Esophagus squamous epithelium (tissue), 5 donors: ENCODE measurements at regions not wholly inside any gene's neighbourhood (a gene's known extent, or its start where the extent isn't known, plus 50 kb on each side); places are given as distances from the start of the nearest gene placed in this dataset.

Experiments
- DNase-seq: peaks from one replicate; lab custom pipeline; 2025; lab: John Stamatoyannopoulos, UW
- H3K27ac ChIP-seq, 4 donors: fragments of 200-600 bp; sonication (generic); one replicate each; pipeline ENCODE4 v1.5.1; 2016 to 2019; ENCODE audit warnings: mild to moderate bottlenecking in 1 of 4
- H3K27me3 ChIP-seq, 4 donors: fragments of 200-600 bp; sonication (generic); 1 replicate in 3 of 4; 2 replicates in 1 of 4; pipeline versions ENCODE4 v1.5.1 to v1.6.0; 2017 to 2021; ENCODE audit warnings: antibody characterized with exemption in 1 of 4
- H3K36me3 ChIP-seq, 3 donors: fragments of 200-600 bp; sonication (generic); one replicate each; pipeline ENCODE4 v1.5.1; 2016 to 2019
- H3K4me1 ChIP-seq, 3 donors: fragments of 200-600 bp; sonication (generic); one replicate each; pipeline ENCODE4 v1.5.1; 2017 to 2019
- H3K4me3 ChIP-seq, 4 donors: fragments of 200-600 bp; sonication (generic); 1 replicate in 3 of 4; 2 replicates in 1 of 4; pipeline ENCODE4 v1.5.1; 2016 to 2019; ENCODE audit warnings: mild to moderate bottlenecking in 2 of 4, moderate library complexity in 1 of 4
- H3K9me3 ChIP-seq, 3 donors: fragments of 200-600 bp; sonication (generic); one replicate each; pipeline ENCODE4 v1.5.1; 2016 to 2019
- POLR2A ChIP-seq, 4 donors: fragments of 450-650 bp; IDR thresholded peaks; one replicate each; pipeline ENCODE4 v1.6.1; 2017; ENCODE audit warnings: antibody characterized with exemption in 4 of 4, mild to moderate bottlenecking in 4 of 4, moderate library complexity in 3 of 4
- WGBS, 2 donors: methylation state at CpG; one replicate each; pipeline ENCODE4 v1.1.5; 2018; 5-methylcytosine and 5-hydroxymethylcytosine counted together
- intact Hi-C: fragments of 100-400 bp; cut with DNase I; formaldehyde crosslinking; loops from one replicate; pipeline ENCODE4 v1.15.0; 2022
- TF ChIP-seq, protein P1 (sequence below), 6 experiments: fragments of 450-650 bp in 4 of 6; fragments of 200-600 bp in 2 of 6; sonication (generic) in 2 of 6; IDR thresholded peaks; one replicate each; pipeline ENCODE4 v1.5.1; 2016 to 2019; ENCODE audit warnings: antibody characterized with exemption in 6 of 6, mild to moderate bottlenecking in 4 of 6, moderate library complexity in 4 of 6
- donor health status: DM: yes; HTN: yes; CAD: no.

- Histone ChIP-seq H3K9me3 (peaks cover 0 to 4% (median 0%) of the 10 kb centered on the region in 3 donors), H3K4me3 (no peak overlapping the region), H3K36me3 (no peaks in the 10 kb centered on the region), H3K4me1 (peaks cover 0 to 11% (median 0%) of the 10 kb centered on the region in 3 donors), H3K27ac (no peak overlapping the region), H3K27me3 (no peaks in the 10 kb centered on the region)
- TF ChIP-seq POLR2A (IDR thresholded peaks at IDR 0.05) = no peak
- TF ChIP-seq, protein P1, sequence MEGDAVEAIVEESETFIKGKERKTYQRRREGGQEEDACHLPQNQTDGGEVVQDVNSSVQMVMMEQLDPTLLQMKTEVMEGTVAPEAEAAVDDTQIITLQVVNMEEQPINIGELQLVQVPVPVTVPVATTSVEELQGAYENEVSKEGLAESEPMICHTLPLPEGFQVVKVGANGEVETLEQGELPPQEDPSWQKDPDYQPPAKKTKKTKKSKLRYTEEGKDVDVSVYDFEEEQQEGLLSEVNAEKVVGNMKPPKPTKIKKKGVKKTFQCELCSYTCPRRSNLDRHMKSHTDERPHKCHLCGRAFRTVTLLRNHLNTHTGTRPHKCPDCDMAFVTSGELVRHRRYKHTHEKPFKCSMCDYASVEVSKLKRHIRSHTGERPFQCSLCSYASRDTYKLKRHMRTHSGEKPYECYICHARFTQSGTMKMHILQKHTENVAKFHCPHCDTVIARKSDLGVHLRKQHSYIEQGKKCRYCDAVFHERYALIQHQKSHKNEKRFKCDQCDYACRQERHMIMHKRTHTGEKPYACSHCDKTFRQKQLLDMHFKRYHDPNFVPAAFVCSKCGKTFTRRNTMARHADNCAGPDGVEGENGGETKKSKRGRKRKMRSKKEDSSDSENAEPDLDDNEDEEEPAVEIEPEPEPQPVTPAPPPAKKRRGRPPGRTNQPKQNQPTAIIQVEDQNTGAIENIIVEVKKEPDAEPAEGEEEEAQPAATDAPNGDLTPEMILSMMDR (IDR thresholded peaks at IDR 0.05) = no peak
- intact Hi-C loops = no loop called here
- no peak for DNase-seq
- WGBS, 2 donors = 48 to 50% methylated on average over 3 of the region's 3 CpGs
These were observed 215.7 kb upstream of the CFAP20DC start for GRCh38 chr3:59265566-59265965.

DNA sequence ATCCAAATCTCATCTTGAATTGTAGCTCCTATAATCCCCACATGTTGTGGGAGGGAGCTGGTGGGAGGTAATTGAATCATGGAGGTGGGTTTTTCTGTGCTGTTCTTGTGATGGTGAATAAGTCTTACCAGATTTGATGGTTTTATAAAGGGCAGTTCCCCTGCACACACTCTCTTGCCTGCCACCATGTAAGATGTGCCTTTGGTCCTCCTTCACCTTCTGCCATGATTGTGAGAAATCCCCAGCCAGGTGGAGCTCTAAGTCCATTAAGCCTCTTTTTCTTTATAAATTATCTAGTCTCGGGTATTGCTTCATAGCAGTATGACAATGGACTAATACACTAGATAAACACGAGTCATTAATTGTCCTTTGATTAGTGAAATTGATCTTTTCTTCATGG, 214.5 kb upstream of the CFAP20DC start:
- H3K4me3 ChIP-seq = no peak overlapping the region
- peaks cover 0 to 4% (median 0%) of the 10 kb centered on the region in 3 donors for H3K9me3 ChIP-seq
- WGBS, 2 donors = 58 to 64% methylated on average over 2 of the region's 2 CpGs
- intact Hi-C loops = no loop called here
- no peak for DNase-seq
- no peak overlapping the region for H3K27ac ChIP-seq
- H3K27me3 ChIP-seq = no peaks in the 10 kb centered on the region
- no peaks in the 10 kb centered on the region for H3K36me3 ChIP-seq
- peaks cover 0 to 11% (median 0%) of the 10 kb centered on the region in 3 donors for H3K4me1 ChIP-seq
- TF ChIP-seq POLR2A (IDR thresholded peaks at IDR 0.05) = no peak
- TF ChIP-seq, protein P1 (IDR thresholded peaks at IDR 0.05) = no peak

GRCh38 chr3:59263152-59263551, 213.3 kb upstream of the CFAP20DC start:
- Histone ChIP-seq H3K36me3 (no peaks in the 10 kb centered on the region), H3K4me3 (no peak overlapping the region), H3K27me3 (no peaks in the 10 kb centered on the region), H3K4me1 (peaks cover 0 to 11% (median 0%) of the 10 kb centered on the region in 3 donors), H3K9me3 (peaks cover 0 to 4% (median 0%) of the 10 kb centered on the region in 3 donors), H3K27ac (no peak overlapping the region)
- WGBS, 2 donors = 68 to 82% methylated on average over 3 of the region's 3 CpGs
- DNase-seq = no peak
- TF ChIP-seq, protein P1 (IDR thresholded peaks at IDR 0.05) = no peak
- no peak for TF ChIP-seq POLR2A (IDR thresholded peaks at IDR 0.05)
- intact Hi-C loops = no loop called here

- 75 to 81% methylated on average over 2 of the region's 2 CpGs for WGBS, 2 donors
- intact Hi-C loops = no loop called here
- Histone ChIP-seq H3K36me3 (no peaks in the 10 kb centered on the region), H3K9me3 (peaks cover 0 to 4% (median 0%) of the 10 kb centered on the region in 3 donors), H3K4me1 (peaks cover 0 to 11% (median 0%) of the 10 kb centered on the region in 3 donors), H3K27me3 (no peaks in the 10 kb centered on the region), H3K27ac (no peak overlapping the region), H3K4me3 (no peak overlapping the region)
- TF ChIP-seq POLR2A (IDR thresholded peaks at IDR 0.05) = no peak
- TF ChIP-seq, protein P1 (IDR thresholded peaks at IDR 0.05) = no peak
- DNase-seq = no peak
These were observed 212.3 kb upstream of the CFAP20DC start for GRCh38 chr3:59262076-59262498.

GRCh38 chr3:59261009-59261408, 211.2 kb upstream of the CFAP20DC start:
- intact Hi-C loops = no loop called here
- Histone ChIP-seq H3K36me3 (no peaks in the 10 kb centered on the region), H3K9me3 (peaks cover 0 to 4% (median 0%) of the 10 kb centered on the region in 3 donors), H3K4me3 (no peak overlapping the region), H3K27ac (no peak overlapping the region), H3K27me3 (no peaks in the 10 kb centered on the region), H3K4me1 (peaks cover 0 to 11% (median 0%) of the 10 kb centered on the region in 3 donors)
- DNase-seq = no peak
- TF ChIP-seq, protein P1 (IDR thresholded peaks at IDR 0.05) = no peak
- no peak for TF ChIP-seq POLR2A (IDR thresholded peaks at IDR 0.05)
